NCI-H146 treated with DMSO at 0.1 percent for 48 hours (cell line): ENCODE measurements at regions not wholly inside any gene's neighbourhood (a gene's known extent, or its start where the extent isn't known, plus 50 kb on each side); places are given as distances from the start of the nearest gene placed in this dataset.

Experiments used
- DNase-seq: peaks from one replicate; lab custom pipeline; 2025; ENCODE audit not compliant: unreplicated experiment; lab: John Stamatoyannopoulos, UW

- DNase-seq = no peak
These were observed 315.8 kb upstream of the SATB1 start for GRCh38 chr3:18740631-18741583.

- no peak for DNase-seq
These were observed 313.9 kb upstream of the SATB1 start for GRCh38 chr3:18739099-18739433.

- DNase-seq = no peak
These were observed 313.4 kb upstream of the SATB1 start for GRCh38 chr3:18738393-18739098.

- DNase-seq = no peak
These were observed 309.9 kb upstream of the SATB1 start for GRCh38 chr3:18735005-18735404.

- no peak for DNase-seq
These were observed 309.2 kb upstream of the SATB1 start for GRCh38 chr3:18734309-18734708.

GRCh38 chr3:18732474-18732873 is 307.3 kb upstream of the SATB1 start:
- no peak for DNase-seq

- no peak for DNase-seq
These were observed 305.4 kb upstream of the SATB1 start for GRCh38 chr3:18730491-18730890.

GRCh38 chr3:18729671-18730070 is 304.5 kb upstream of the SATB1 start:
- no peak for DNase-seq

GRCh38 chr3:18725668-18726407 is 300.7 kb upstream of the SATB1 start:
- no peak for DNase-seq

GRCh38 chr3:18724456-18724855 is 299.3 kb upstream of the SATB1 start:
- no peak for DNase-seq

GRCh38 chr3:18723206-18723810 is 298.2 kb upstream of the SATB1 start:
- DNase-seq = no peak

- DNase-seq = no peak
These were observed 295.4 kb upstream of the SATB1 start for GRCh38 chr3:18720543-18720942.

- no peak for DNase-seq
These were observed 292.5 kb upstream of the SATB1 start for GRCh38 chr3:18717598-18717997.

GRCh38 chr3:18716821-18717220 is 291.7 kb upstream of the SATB1 start:
- DNase-seq = no peak

GRCh38 chr3:18716101-18716500 is 291.0 kb upstream of the SATB1 start:
- no peak for DNase-seq

- no peak for DNase-seq
These were observed 290.1 kb upstream of the SATB1 start for GRCh38 chr3:18715208-18715607.

- DNase-seq = no peak
These were observed 288.4 kb upstream of the SATB1 start for GRCh38 chr3:18713577-18713951.

- no peak for DNase-seq
These were observed 287.8 kb upstream of the SATB1 start for GRCh38 chr3:18712713-18713576.

GRCh38 chr3:18704326-18704725 is 279.2 kb upstream of the SATB1 start:
- no peak for DNase-seq

GRCh38 chr3:18703798-18704197 is 278.7 kb upstream of the SATB1 start:
- no peak for DNase-seq
